SJCRH30 (cell line): ENCODE measurements at regions not wholly inside any gene's neighbourhood (a gene's known extent, or its start where the extent isn't known, plus 50 kb on each side); places are given as distances from the start of the nearest gene placed in this dataset.
"Not testable (repeated sequence)": the region's sequence is repeated elsewhere in the genome, so short reads cannot be mapped to it uniquely, and the experiment has no call there.

Source experiments
- DNase-seq, 2 experiments: peaks; one replicate each; pipeline ENCODE4 v3.0.0-alpha.2; 2015 to 2020
- H3K27ac ChIP-seq: fragments of 250-450 bp; sonication (Bioruptor Pico); 2 replicates; pipeline ENCODE4 v1.5.1; 2020; ENCODE audit warnings: mild to moderate bottlenecking, moderate library complexity
- H3K27me3 ChIP-seq: fragments of 250-450 bp; sonication (Bioruptor Pico); 2 replicates; pipeline ENCODE4 v1.5.1; 2020; ENCODE audit warnings: mild to moderate bottlenecking, moderate library complexity
- H3K36me3 ChIP-seq: fragments of 250-450 bp; sonication (Bioruptor Pico); 2 replicates; pipeline ENCODE4 v1.5.1; 2020; ENCODE audit warnings: mild to moderate bottlenecking, moderate library complexity
- H3K4me1 ChIP-seq: fragments of 250-450 bp; sonication (Bioruptor Pico); 2 replicates; pipeline ENCODE4 v1.5.1; 2020; ENCODE audit warnings: mild to moderate bottlenecking, moderate library complexity
- H3K4me3 ChIP-seq: fragments of 250-450 bp; sonication (Bioruptor Pico); 2 replicates; pipeline ENCODE4 v1.5.1; 2020; ENCODE audit warnings: mild to moderate bottlenecking, moderate library complexity
- H3K9me3 ChIP-seq: fragments of 250-450 bp; sonication (Bioruptor Pico); replicated peaks from 2 replicates; pipeline ENCODE4 v1.5.1; 2020; ENCODE audit warnings: mild to moderate bottlenecking, moderate library complexity

GRCh38 chr2:21194147-21194546 is 70.4 kb downstream of the TDRD15 start:
- Histone ChIP-seq H3K4me3 (no peak overlapping the region), H3K27me3 (peaks cover 4% of the 10 kb centered on the region; the same call in 1 of the 2 replicates), H3K27ac (no peak overlapping the region), H3K9me3 (no peaks in the 10 kb centered on the region), H3K4me1 (no peaks in the 10 kb centered on the region), H3K36me3 (no peaks in the 10 kb centered on the region; the same call in 1 of the 2 replicates)
- DNase-seq, result no peak

GRCh38 chr2:21194858-21195271 is 71.1 kb downstream of the TDRD15 start:
- no peaks in the 10 kb centered on the region; the same call in 1 of the 2 replicates for H3K36me3 ChIP-seq
- no peak overlapping the region for H3K27ac ChIP-seq
- H3K9me3 ChIP-seq, result no peaks in the 10 kb centered on the region
- DNase-seq, result no peak
- peaks cover 4% of the 10 kb centered on the region; the same call in 1 of the 2 replicates for H3K27me3 ChIP-seq
- H3K4me3 ChIP-seq, result no peak overlapping the region
- H3K4me1 ChIP-seq, result no peaks in the 10 kb centered on the region

GRCh38 chr2:21195326-21195725 is 71.6 kb downstream of the TDRD15 start:
- no peak overlapping the region for H3K4me3 ChIP-seq
- H3K27ac ChIP-seq, result no peak overlapping the region
- H3K4me1 ChIP-seq, result no peaks in the 10 kb centered on the region
- H3K36me3 ChIP-seq, result no peaks in the 10 kb centered on the region; the same call in 1 of the 2 replicates
- H3K9me3 ChIP-seq, result no peaks in the 10 kb centered on the region
- H3K27me3 ChIP-seq, result peaks cover 4% of the 10 kb centered on the region; the same call in 1 of the 2 replicates
- no peak for DNase-seq

GRCh38 chr2:21198637-21199036 is 74.9 kb downstream of the TDRD15 start:
- Histone ChIP-seq H3K4me1 (no peaks in the 10 kb centered on the region), H3K27ac (no peak overlapping the region), H3K36me3 (no peaks in the 10 kb centered on the region), H3K4me3 (no peak overlapping the region), H3K27me3 (peaks cover 4% of the 10 kb centered on the region; the same call in 1 of the 2 replicates), H3K9me3 (no peaks in the 10 kb centered on the region)
- no peak for DNase-seq

- Histone ChIP-seq H3K27me3 (peaks cover 4% of the 10 kb centered on the region; the same call in 1 of the 2 replicates), H3K27ac (no peak overlapping the region), H3K4me1 (no peaks in the 10 kb centered on the region), H3K9me3 (no peaks in the 10 kb centered on the region), H3K4me3 (no peak overlapping the region), H3K36me3 (no peaks in the 10 kb centered on the region)
- DNase-seq, result no peak
Measured at GRCh38 chr2:21203976-21204375, 80.2 kb downstream of the TDRD15 start.

- H3K4me3 ChIP-seq, H3K4me1 ChIP-seq, H3K27ac ChIP-seq, H3K9me3 ChIP-seq, H3K36me3 ChIP-seq, DNase-seq, H3K27me3 ChIP-seq: not testable (repeated sequence)
Measured at GRCh38 chr2:21214085-21214484, 90.3 kb downstream of the TDRD15 start.

GRCh38 chr2:21217442-21217841 is 93.7 kb downstream of the TDRD15 start:
- 0 out of 2 replicates have a peak, but pooled peaks cover 4% of the 10 kb centered on the region for H3K9me3 ChIP-seq
- no peak overlapping the region for H3K27ac ChIP-seq
- H3K4me3 ChIP-seq, result no peak overlapping the region
- no peaks in the 10 kb centered on the region; the same call in 1 of the 2 replicates for H3K27me3 ChIP-seq
- H3K4me1 ChIP-seq, result peaks cover 5% of the 10 kb centered on the region; the same call in 1 of the 2 replicates
- H3K36me3 ChIP-seq, result no peaks in the 10 kb centered on the region
- no peak for DNase-seq

GRCh38 chr2:21220930-21221329 is 97.2 kb downstream of the TDRD15 start:
- Histone ChIP-seq H3K9me3 (no peaks in the 10 kb centered on the region), H3K4me3 (no peak overlapping the region), H3K27ac (no peak overlapping the region), H3K4me1 (no peaks in the 10 kb centered on the region), H3K36me3 (no peaks in the 10 kb centered on the region), H3K27me3 (no peaks in the 10 kb centered on the region; the same call in 1 of the 2 replicates)
- DNase-seq, result no peak

- no peaks in the 10 kb centered on the region; the same call in 1 of the 2 replicates for H3K27me3 ChIP-seq
- H3K27ac ChIP-seq, result no peak overlapping the region
- no peaks in the 10 kb centered on the region for H3K4me1 ChIP-seq
- H3K4me3 ChIP-seq, result no peak overlapping the region
- H3K9me3 ChIP-seq, result no peaks in the 10 kb centered on the region
- no peak for DNase-seq
- no peaks in the 10 kb centered on the region for H3K36me3 ChIP-seq
Measured at GRCh38 chr2:21223618-21224017, 99.8 kb downstream of the TDRD15 start.

GRCh38 chr2:21228041-21228895 is 104.5 kb downstream of the TDRD15 start:
- DNase-seq, result peak in 1 of 2 experiments; percentile 9
- H3K27me3 ChIP-seq, result no peaks in the 10 kb centered on the region
- no peak overlapping the region for H3K27ac ChIP-seq
- H3K36me3 ChIP-seq, result no peaks in the 10 kb centered on the region
- H3K4me3 ChIP-seq, result no peak overlapping the region
- no peaks in the 10 kb centered on the region for H3K9me3 ChIP-seq
- H3K4me1 ChIP-seq, result no peaks in the 10 kb centered on the region

GRCh38 chr2:21229302-21229701 is 105.5 kb downstream of the TDRD15 start:
- no peak for DNase-seq
- no peaks in the 10 kb centered on the region for H3K27me3 ChIP-seq
- H3K4me3 ChIP-seq, result no peak overlapping the region
- H3K9me3 ChIP-seq, result no peaks in the 10 kb centered on the region
- no peaks in the 10 kb centered on the region for H3K36me3 ChIP-seq
- H3K4me1 ChIP-seq, result no peaks in the 10 kb centered on the region
- no peak overlapping the region for H3K27ac ChIP-seq

GRCh38 chr2:21230140-21230539 is 106.4 kb downstream of the TDRD15 start:
- no peaks in the 10 kb centered on the region for H3K9me3 ChIP-seq
- H3K4me1 ChIP-seq, result no peaks in the 10 kb centered on the region
- no peak overlapping the region for H3K27ac ChIP-seq
- no peak for DNase-seq
- no peaks in the 10 kb centered on the region for H3K36me3 ChIP-seq
- H3K27me3 ChIP-seq, result no peaks in the 10 kb centered on the region
- H3K4me3 ChIP-seq, result no peak overlapping the region

- Histone ChIP-seq H3K36me3 (no peaks in the 10 kb centered on the region), H3K4me1 (no peaks in the 10 kb centered on the region), H3K27me3 (no peaks in the 10 kb centered on the region), H3K27ac (no peak overlapping the region), H3K4me3 (no peak overlapping the region), H3K9me3 (no peaks in the 10 kb centered on the region)
- no peak for DNase-seq
Measured at GRCh38 chr2:21231985-21232384, 108.2 kb downstream of the TDRD15 start.

GRCh38 chr2:21233194-21233593 is 109.4 kb downstream of the TDRD15 start:
- Histone ChIP-seq H3K4me3 (no peak overlapping the region), H3K27me3 (no peaks in the 10 kb centered on the region)

GRCh38 chr2:21234001-21234400 is 110.2 kb downstream of the TDRD15 start:
- no peak overlapping the region for H3K4me3 ChIP-seq
- no peak overlapping the region for H3K27ac ChIP-seq
- H3K27me3 ChIP-seq, result no peaks in the 10 kb centered on the region
- no peaks in the 10 kb centered on the region for H3K9me3 ChIP-seq
- DNase-seq, result no peak
- no peaks in the 10 kb centered on the region for H3K36me3 ChIP-seq
- H3K4me1 ChIP-seq, result no peaks in the 10 kb centered on the region

More at GRCh38 chr2:21233194-21233593, 109.4 kb downstream of the TDRD15 start:
- H3K9me3 ChIP-seq, result no peaks in the 10 kb centered on the region
- DNase-seq, result no peak
- H3K36me3 ChIP-seq, result no peaks in the 10 kb centered on the region
- H3K27ac ChIP-seq, result no peak overlapping the region
- no peaks in the 10 kb centered on the region for H3K4me1 ChIP-seq
